Pancreas (tissue), 10 donors: ENCODE measurements at regions not wholly inside any gene's neighbourhood (a gene's known extent, or its start where the extent isn't known, plus 50 kb on each side); places are given as distances from the start of the nearest gene placed in this dataset.

ENCODE experiments used
- ATAC-seq, 4 donors: fragments of 200-7000 bp; cut with Tn5 transposase; one replicate each; pipeline versions ENCODE4 v1.8.0 to v1.9.1; 2020; ENCODE audit warnings: mild to moderate bottlenecking in 4 of 4, moderate library complexity in 4 of 4
- DNase-seq, 6 donors: peaks; one replicate each; pipeline ENCODE4 v3.0.0-alpha.2; 2020
- FAIRE-seq: peaks from 2 replicates; lab custom pipeline; 2012; peaks lifted over from hg19 to GRCh38; lab: Jason Lieb, UNC
- H3K27ac ChIP-seq, 4 donors: fragments of 200-600 bp; sonication (generic); 1 replicate in 3 of 4; 2 replicates in 1 of 4; pipeline versions ENCODE4 v1.5.0 to v1.8.0; 2020
- H3K27me3 ChIP-seq, 4 donors: fragments of 200-600 bp; one replicate each; pipeline ENCODE4 v1.8.0; 2021
- H3K36me3 ChIP-seq, 3 donors: fragments of 200-600 bp; sonication (generic) in 1 of 3; one replicate each; pipeline versions ENCODE4 v1.5.0 to v1.8.0; 2020 to 2021
- H3K4me1 ChIP-seq, 3 donors: fragments of 200-600 bp; one replicate each; pipeline ENCODE4 v1.8.0; 2021
- H3K4me3 ChIP-seq, 4 donors: fragments of 200-600 bp; sonication (generic) in 2 of 4; one replicate each; pipeline versions ENCODE4 v1.5.0 to v1.8.0; 2020 to 2021
- H3K9me3 ChIP-seq, 4 donors: fragments of 200-600 bp; one replicate each; pipeline ENCODE4 v1.8.0; 2021
- WGBS, 2 donors: extraction: QIAGEN DNeasy Blood & Tissue Kit; methylation state at CpG; one replicate each; pipeline ENCODE4 v1.1.7; 2013; 5-methylcytosine and 5-hydroxymethylcytosine counted together
- intact Hi-C, 3 donors: fragments of 100-400 bp; cut with DNase I; formaldehyde crosslinking; loops; one replicate each; pipeline versions ENCODE4 v1.11.1 to v1.14.2; 2022
- TF ChIP-seq, protein P1 (sequence below), 4 donors: fragments of 200-600 bp; sonication (generic) in 3 of 4; IDR thresholded peaks; one replicate each; pipeline versions ENCODE4 v1.5.0 to v1.8.0; 2021; ENCODE audit warnings: antibody characterized with exemption in 4 of 4
- donor health status: healthy with polysubstance abuse.
- donor health status: DM: no; HTN: no; CAD: no; lungs with moderate emphysema.
- donor health status: DM: no; HTN: no; CAD: no.
- donor health status: control.
- donor health status: control.
- donor health status: Bipolar disorder and iron deficiency.
- donor health status: DM: yes; HTN: yes; CAD: no.
- donor health status: DM: no; HTN: no; CAD: no.
- donor health status: DM: no; HTN: no; CAD: no.
- donor health status: DM: yes; HTN: yes; CAD: no.

DNA sequence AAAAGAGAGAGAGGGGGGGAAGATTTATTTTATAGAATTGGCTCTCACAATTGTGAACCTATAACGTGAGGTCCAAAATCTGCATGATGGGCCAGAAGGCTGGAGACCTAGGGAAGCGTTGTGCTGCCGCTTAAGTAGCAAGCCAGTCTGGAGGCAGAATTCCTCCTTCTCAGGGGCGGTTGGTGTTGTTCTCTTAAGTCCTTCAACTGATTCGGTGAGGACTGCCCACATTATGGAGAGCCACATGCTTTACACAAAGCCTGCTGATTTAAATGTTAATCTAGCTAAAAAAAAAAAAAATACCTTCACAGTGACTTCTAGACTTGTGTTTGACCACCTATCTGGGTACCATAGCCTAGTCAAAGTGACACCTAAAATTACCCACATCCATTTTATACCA lies 64.2 kb upstream of the CKS2 start:
- no peak for FAIRE-seq
- Histone ChIP-seq H3K36me3 (no peaks in the 10 kb centered on the region), H3K4me1 (no peaks in the 10 kb centered on the region), H3K9me3 (no peaks in the 10 kb centered on the region), H3K27ac (no peak overlapping the region), H3K4me3 (no peak overlapping the region), H3K27me3 (no peaks in the 10 kb centered on the region)
- ATAC-seq, result no peak
- DNase-seq, result no peak
- WGBS, 2 donors, result 85 to 94% methylated on average over 5 of the region's 5 CpGs
- TF ChIP-seq, protein P1, sequence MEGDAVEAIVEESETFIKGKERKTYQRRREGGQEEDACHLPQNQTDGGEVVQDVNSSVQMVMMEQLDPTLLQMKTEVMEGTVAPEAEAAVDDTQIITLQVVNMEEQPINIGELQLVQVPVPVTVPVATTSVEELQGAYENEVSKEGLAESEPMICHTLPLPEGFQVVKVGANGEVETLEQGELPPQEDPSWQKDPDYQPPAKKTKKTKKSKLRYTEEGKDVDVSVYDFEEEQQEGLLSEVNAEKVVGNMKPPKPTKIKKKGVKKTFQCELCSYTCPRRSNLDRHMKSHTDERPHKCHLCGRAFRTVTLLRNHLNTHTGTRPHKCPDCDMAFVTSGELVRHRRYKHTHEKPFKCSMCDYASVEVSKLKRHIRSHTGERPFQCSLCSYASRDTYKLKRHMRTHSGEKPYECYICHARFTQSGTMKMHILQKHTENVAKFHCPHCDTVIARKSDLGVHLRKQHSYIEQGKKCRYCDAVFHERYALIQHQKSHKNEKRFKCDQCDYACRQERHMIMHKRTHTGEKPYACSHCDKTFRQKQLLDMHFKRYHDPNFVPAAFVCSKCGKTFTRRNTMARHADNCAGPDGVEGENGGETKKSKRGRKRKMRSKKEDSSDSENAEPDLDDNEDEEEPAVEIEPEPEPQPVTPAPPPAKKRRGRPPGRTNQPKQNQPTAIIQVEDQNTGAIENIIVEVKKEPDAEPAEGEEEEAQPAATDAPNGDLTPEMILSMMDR (IDR thresholded peaks at IDR 0.05), result no peak
- intact Hi-C loops, result no loop called here

DNA sequence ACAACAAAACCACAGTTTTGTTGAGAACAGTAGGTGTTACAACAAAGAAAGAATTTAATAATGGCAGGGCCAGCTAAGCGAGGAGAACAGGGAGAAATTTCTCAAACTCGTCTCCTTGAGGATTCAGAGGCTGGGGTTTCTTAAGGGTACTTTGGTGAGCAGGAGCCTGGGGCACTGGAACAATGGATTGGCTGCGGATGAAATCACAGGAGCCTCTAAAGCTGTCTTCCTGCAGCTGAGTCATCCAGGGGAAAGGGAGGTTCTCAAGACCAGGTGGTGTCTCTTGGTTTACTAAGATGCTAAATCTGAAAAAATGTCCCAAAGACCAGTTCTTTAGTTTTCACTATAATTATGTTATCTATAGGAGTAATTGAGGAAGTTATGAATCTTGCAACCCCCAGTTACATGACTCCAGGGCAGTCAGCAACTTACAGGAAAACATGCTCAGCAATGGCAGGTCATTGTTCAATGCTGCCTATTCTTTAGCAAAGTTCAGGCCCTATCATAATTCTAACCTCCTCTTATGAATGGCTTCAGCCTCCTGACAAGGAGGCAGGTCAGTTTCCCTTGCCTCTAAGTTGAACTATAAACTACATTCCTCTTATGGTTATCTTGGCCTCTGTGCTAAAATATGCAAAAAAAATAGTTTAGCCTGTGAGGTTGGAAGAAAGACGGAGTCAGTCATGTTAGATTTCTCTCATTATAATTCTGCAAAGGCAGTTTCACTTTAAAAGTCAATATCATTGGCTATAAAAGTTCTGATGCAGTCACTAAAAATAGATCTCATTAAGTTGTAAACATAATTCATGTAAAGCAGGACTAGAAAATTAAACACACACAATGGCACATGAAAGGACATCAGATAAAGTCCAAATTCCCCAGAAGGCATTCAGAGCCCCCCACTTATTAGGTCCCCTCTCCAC lies 63.3 kb upstream of the CKS2 start:
- Histone ChIP-seq H3K36me3 (no peaks in the 10 kb centered on the region), H3K4me3 (no peak overlapping the region), H3K9me3 (no peaks in the 10 kb centered on the region), H3K27me3 (no peaks in the 10 kb centered on the region), H3K4me1 (no peaks in the 10 kb centered on the region), H3K27ac (no peak overlapping the region)
- no peak for ATAC-seq
- no peak for FAIRE-seq
- no peak for DNase-seq
- 79 to 81% methylated on average over 4 of the region's 4 CpGs for WGBS, 2 donors
- intact Hi-C loops, result no loop called here
- TF ChIP-seq, protein P1 (IDR thresholded peaks at IDR 0.05), result no peak

DNA sequence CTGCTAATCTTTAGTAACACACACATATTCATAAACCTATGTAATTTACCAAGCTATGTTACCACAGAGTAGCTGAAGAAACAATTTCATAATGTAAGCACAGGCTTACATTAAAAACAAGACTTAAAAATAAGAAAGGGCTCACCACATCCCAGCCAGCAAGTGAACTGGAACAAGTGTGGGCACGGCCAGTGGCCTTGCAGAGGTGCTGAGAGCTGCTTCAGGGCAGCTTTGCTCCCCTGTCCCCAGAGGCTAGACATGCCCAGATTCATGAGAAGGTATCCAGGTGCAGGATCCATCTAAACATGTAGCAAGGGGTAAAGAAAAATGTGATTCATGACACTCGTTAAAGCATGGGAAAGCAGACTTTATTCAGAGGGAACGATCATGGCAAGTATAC lies 62.0 kb upstream of the CKS2 start:
- Histone ChIP-seq H3K27ac (no peak overlapping the region), H3K4me3 (no peak overlapping the region), H3K27me3 (no peaks in the 10 kb centered on the region), H3K4me1 (no peaks in the 10 kb centered on the region), H3K9me3 (no peaks in the 10 kb centered on the region), H3K36me3 (no peaks in the 10 kb centered on the region)
- intact Hi-C loops, result no loop called here
- ATAC-seq, result no peak
- DNase-seq, result no peak
- FAIRE-seq, result no peak
- WGBS, 2 donors, result 84 to 85% methylated on average over 3 of the region's 3 CpGs
- TF ChIP-seq, protein P1 (IDR thresholded peaks at IDR 0.05), result no peak

DNA sequence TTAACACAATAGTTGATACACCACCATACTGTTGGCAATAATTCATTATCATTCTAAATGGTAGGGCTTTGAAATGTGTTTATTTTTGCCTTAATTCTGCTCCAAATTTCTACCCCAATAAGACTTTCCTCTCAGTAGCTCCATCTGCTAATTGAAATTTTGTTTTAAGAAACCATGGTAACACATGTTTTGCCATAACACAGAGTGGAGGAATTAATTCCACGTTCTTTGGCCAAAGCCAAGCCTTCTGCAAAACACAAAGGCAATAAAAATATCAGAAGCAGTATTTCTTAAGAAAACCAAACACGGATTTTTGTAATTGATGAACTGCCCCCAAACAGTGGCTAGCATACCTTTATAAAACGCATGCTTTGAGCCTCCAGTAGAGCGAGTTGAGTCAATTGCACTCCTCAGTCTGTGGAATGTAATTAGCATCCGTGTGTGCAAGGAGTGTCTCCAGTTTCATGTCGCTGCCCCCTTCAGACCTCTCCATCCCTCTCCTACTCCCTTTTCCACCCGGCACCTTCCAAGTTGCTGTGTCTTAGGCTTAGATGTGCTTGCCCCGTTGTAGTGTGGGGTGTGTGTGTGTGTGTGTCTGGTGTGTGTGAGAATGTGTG lies 58.2 kb upstream of the CKS2 start:
- DNase-seq (no peak), FAIRE-seq (no peak), ATAC-seq (no peak)
- WGBS, 2 donors, result 87% methylated on average over 8 of the region's 8 CpGs
- Histone ChIP-seq H3K27me3 (no peaks in the 10 kb centered on the region), H3K4me1 (no peaks in the 10 kb centered on the region), H3K27ac (no peak overlapping the region), H3K9me3 (no peaks in the 10 kb centered on the region), H3K36me3 (no peaks in the 10 kb centered on the region), H3K4me3 (no peak overlapping the region)
- intact Hi-C loops, result no loop called here
- TF ChIP-seq, protein P1 (IDR thresholded peaks at IDR 0.05), result no peak
